ENCODE measurements at regions not wholly inside any gene's neighbourhood (a gene's known extent, or its start where the extent isn't known, plus 50 kb on each side); places are given as distances from the start of the nearest gene placed in this dataset.

- TF ChIP-seq POLR2A (IDR thresholded peaks at IDR 0.05; ENCODE audit: low read depth, low read length): no peak
- no peak for TF ChIP-seq POLR2AphosphoS5 (IDR thresholded peaks at IDR 0.05; ENCODE audit: low read depth, low read length)
- no peak for TF ChIP-seq TAF1 (IDR thresholded peaks at IDR 0.05; ENCODE audit: low read depth, low read length)
- TF ChIP-seq SPI1 (IDR thresholded peaks at IDR 0.05; ENCODE audit: low read depth, low read length): no peak
- no peak for TF ChIP-seq POU2F2 (IDR thresholded peaks at IDR 0.05; ENCODE audit: low read depth, low read length)
Observed at GRCh38 chr17:70276906-70277305, 107.6 kb downstream of the KCNJ2 start.
